Astrocyte of the spinal cord (primary cell): ENCODE measurements at regions not wholly inside any gene's neighbourhood (a gene's known extent, or its start where the extent isn't known, plus 50 kb on each side); places are given as distances from the start of the nearest gene placed in this dataset.
"Not testable (repeated sequence)": the region's sequence is repeated elsewhere in the genome, so short reads cannot be mapped to it uniquely, and the experiment has no call there.

Source experiments
- DNase-seq: peaks from one replicate; pipeline ENCODE4 v3.0.0; 2011; ENCODE audit warnings: low read depth, low spot score
- H3K4me3 ChIP-seq: 2 replicates; pipeline ENCODE4 v1.5.1; 2011; ENCODE audit warnings: low read depth, mild to moderate bottlenecking, low read length, moderate library complexity
- CTCF ChIP-seq: IDR thresholded peaks from 2 replicates; pipeline ENCODE4 v1.5.1; 2012; ENCODE audit warnings: low read depth, mild to moderate bottlenecking, low read length, inconsistent platforms
- in situ Hi-C: cut with HindIII; loops from 2 replicates; pipeline ENCODE4 v1.10.0; 2017; ENCODE audit warnings: low sequenced_read_pairs

GRCh38 chr4:127482049-127482448, 150.7 kb upstream of the INTU start:
- no peak overlapping the region for H3K4me3 ChIP-seq
- no peak for DNase-seq
- in situ Hi-C loops: no loop called here
- no peak for TF ChIP-seq CTCF

GRCh38 chr4:127484117-127484516, 148.6 kb upstream of the INTU start:
- no peak for TF ChIP-seq CTCF
- in situ Hi-C loops: no loop called here
- H3K4me3 ChIP-seq: no peak overlapping the region
- DNase-seq: no peak

GRCh38 chr4:127486248-127486647, 146.5 kb upstream of the INTU start:
- DNase-seq: no peak
- in situ Hi-C loops: no loop called here
- no peak overlapping the region for H3K4me3 ChIP-seq
- no peak for TF ChIP-seq CTCF

- in situ Hi-C loops: no loop called here
- no peak overlapping the region for H3K4me3 ChIP-seq
- DNase-seq: no peak
- no peak for TF ChIP-seq CTCF
Observed at GRCh38 chr4:127491571-127491970, 141.2 kb upstream of the INTU start.

GRCh38 chr4:127496875-127497274, 135.9 kb upstream of the INTU start:
- DNase-seq, in situ Hi-C loops, H3K4me3 ChIP-seq: not testable (repeated sequence)

GRCh38 chr4:127498366-127498765, 134.4 kb upstream of the INTU start:
- no peak for TF ChIP-seq CTCF
- no peak for DNase-seq
- in situ Hi-C loops: no loop called here

GRCh38 chr4:127500242-127500641, 132.5 kb upstream of the INTU start:
- in situ Hi-C loops: no loop called here
- TF ChIP-seq CTCF: no peak

More at GRCh38 chr4:127498366-127498765, 134.4 kb upstream of the INTU start:
- H3K4me3 ChIP-seq: no peak overlapping the region

More at GRCh38 chr4:127500242-127500641, 132.5 kb upstream of the INTU start:
- H3K4me3 ChIP-seq: no peak overlapping the region
- no peak for DNase-seq
